HG03354 (cell line): ENCODE measurements at regions not wholly inside any gene's neighbourhood (a gene's known extent, or its start where the extent isn't known, plus 50 kb on each side); places are given as distances from the start of the nearest gene placed in this dataset.
"Not testable (repeated sequence)": the region's sequence is repeated elsewhere in the genome, so short reads cannot be mapped to it uniquely, and the experiment has no call there.

Experiments
- ATAC-seq: cut with Tn5 transposase; IDR thresholded peaks from one replicate; pipeline ENCODE4 v1.9.1; 2021; ENCODE audit warnings: mild to moderate bottlenecking; ENCODE audit not compliant: unreplicated experiment, poor library complexity, severe bottlenecking

DNA sequence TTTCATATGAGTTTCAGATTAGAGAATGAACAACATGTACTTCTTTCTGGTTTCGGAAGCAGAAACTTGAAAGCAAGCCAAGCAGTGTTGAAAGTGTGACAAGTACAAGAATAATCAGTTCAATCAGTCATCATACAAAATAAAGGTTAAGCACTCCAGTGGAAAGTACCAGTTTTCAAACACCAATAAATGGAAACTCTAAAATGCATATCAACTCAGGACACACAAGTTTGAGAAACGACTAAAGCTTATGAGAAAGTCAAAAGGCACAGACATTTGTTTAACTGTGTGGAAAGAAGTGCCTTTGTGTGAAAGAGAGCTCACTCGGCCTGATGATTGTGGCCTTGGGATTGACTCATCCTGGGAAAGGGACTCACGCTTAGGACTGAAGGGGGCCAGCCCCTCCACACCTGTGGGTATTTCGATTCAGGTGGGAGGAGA lies 60.6 kb upstream of the AKR1C1 start:
- ATAC-seq = peak; percentile 68

DNA sequence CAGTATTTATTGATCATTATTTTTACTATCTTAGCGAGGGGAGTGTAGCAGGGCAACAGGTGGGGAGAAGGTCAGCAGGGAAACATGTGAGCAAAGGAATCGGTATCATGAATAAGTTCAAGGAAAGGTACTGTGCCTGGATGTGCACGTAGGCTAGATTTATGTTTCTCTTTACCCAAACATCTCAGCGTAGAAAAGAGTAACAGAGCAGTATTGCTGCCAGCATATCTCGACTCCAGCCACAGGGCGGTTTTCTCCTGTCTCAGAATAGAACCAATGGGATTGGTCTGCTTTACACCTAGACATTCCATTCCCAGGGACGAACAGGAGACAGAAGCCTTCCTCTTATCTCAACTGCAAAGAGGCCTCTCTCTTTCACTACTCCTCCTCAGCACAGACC lies 60.1 kb upstream of the AKR1C1 start:
- not testable (repeated sequence) for ATAC-seq

DNA sequence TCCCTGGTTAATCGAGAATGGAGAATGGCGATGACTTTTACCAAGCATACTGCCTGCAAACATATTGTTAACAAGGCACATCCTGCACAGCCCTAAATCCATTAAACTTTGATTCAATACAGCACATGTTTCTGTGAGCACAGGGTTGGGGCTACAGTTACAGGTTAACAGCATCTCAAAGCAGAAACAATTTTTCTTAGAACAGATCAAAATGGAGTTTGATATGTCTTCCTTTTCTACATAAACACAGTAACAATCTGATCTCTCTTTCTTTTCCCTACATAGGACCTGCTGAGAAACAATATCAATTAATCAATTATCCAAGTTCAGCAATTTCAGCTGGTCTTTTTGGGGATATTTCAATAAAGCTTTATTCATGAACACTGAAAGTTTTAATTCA lies 59.5 kb upstream of the AKR1C1 start:
- not testable (repeated sequence) for ATAC-seq

- no peak for ATAC-seq
Measured at GRCh38 chr10:4909118-4909517, 54.1 kb upstream of the AKR1C1 start.
